ENCODE measurements at regions not wholly inside any gene's neighbourhood (a gene's known extent, or its start where the extent isn't known, plus 50 kb on each side); places are given as distances from the start of the nearest gene placed in this dataset.
"Not testable (repeated sequence)": the region's sequence is repeated elsewhere in the genome, so short reads cannot be mapped to it uniquely, and the experiment has no call there.

- DNase-seq, result no peak
Measured at GRCh38 chrX:114272096-114272686, 311.7 kb upstream of the HTR2C start.

GRCh38 chrX:114270371-114270770 is 313.5 kb upstream of the HTR2C start:
- DNase-seq, result not testable (repeated sequence)

- DNase-seq, result no peak
Measured at GRCh38 chrX:114268643-114269042, 315.2 kb upstream of the HTR2C start.

- DNase-seq, result no peak
Measured at GRCh38 chrX:114267142-114267541, 316.7 kb upstream of the HTR2C start.

GRCh38 chrX:114252186-114252585 is 331.7 kb upstream of the HTR2C start:
- DNase-seq, result no peak

DNA sequence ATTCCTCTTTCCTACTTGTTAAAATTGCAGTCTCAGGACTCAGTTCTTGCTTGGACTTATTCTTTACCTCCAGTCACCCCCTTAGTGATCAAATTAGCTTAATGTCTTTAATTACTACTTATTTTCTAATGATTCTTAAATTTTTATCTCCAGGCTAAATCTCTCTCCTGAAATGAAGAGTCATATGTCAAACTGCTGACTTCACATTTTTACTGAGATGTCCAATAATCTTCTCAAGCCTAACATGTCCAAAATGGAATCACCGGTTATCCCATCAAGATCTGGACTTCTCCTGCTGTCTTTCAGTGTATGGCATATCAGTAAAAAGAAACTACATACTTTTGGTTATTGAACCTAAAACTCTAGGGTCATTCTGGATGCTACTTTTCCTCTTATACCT is 332.3 kb upstream of the HTR2C start:
- DNase-seq, result no peak

DNA sequence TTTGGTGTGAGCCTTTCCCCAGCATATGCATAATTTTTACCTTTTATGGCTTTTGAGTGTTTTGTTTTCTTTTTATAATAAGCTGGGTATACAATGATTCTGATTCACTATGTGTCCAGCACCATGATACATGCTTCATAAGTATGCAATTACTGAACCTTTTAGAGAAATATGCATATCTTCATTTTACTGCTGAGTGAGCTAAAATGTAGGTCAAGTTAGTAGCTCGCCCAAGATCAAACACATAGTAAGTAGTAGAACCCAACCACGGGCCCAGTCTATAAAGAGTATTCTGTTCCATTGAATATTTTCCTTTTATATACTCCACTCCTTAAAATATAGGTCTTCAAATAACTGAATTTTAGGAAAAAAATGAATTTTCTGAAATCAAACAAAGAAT is 362.4 kb upstream of the HTR2C start:
- no peak for DNase-seq

- no peak for DNase-seq
Measured at GRCh38 chrX:114210879-114211278, 373.0 kb upstream of the HTR2C start.

DNA sequence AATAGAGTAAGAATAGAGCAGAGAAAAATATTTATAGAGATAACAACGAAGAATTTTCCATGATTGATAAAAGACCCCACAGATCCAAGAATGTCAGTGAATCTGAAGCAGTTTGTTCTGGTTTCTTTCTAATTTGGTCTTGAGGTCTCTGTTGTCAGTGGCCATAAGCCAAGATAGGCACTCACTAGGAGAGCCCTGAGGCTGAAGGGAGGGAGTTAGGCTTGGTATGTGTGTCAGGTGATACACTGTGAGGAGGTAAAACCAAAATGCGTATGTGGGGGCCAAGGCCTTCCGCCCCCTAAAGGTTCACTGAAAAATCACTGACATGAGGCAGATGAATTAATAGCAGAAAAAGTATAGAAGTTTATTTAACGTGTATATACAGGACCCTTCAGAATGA is 382.3 kb upstream of the HTR2C start:
- no peak for DNase-seq

DNA sequence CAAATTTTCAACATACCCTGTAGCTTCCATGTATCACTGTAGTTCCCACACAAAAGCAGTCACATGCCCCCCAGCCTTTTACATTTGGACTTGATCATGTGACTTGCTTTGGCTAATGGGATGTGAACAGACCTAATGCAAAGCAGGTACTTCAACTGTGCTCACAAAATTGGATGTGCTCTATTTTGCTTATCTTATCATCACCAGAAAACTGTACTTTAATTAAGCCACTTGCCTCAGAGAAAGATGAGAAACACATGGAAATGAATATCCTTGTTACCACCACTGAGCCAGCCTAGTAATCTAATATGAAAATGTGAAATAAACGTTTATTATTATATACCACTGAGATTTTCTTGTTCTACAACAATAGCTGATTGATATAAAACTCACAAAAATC is 402.7 kb upstream of the HTR2C start:
- no peak for DNase-seq

DNA sequence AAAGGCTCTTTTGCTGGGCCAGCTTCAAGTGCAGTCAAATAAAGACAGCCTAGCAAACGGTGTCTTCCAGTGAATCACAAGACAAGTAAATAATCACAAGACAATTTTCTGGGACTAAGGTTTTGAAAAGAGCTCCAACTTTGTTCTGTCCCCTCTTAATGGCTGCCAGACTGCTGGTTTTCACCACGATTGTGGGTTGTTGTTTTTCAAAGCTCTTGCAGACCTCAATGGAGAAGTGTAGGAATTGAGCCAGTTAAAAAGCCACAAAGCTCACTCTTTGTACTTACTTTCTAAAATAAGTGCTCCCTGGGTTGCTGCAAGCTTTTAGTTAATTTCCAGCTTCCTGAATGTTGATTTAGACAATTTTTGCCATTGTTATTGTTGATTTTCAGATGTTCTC is 405.8 kb upstream of the HTR2C start:
- no peak for DNase-seq

DNA sequence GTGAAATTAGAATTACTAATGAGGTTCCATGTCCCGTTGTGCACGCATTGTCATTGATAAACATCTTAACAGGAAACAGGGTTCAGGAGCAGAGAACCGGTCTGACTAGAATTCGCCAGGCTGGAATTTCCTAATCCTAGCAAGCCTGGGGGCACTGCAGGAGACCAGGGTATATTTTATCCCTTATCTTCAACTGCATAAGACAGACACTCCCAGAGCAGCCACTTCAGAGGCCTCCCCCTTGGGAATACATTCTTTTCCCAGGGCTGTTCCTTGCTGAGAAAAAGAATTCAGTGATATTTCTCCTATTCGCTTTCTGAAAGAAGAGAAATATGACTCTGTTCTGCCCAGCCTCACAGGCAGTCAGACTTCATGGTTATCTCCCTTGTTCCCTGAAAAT is 416.6 kb upstream of the HTR2C start:
- not testable (repeated sequence) for DNase-seq

DNA sequence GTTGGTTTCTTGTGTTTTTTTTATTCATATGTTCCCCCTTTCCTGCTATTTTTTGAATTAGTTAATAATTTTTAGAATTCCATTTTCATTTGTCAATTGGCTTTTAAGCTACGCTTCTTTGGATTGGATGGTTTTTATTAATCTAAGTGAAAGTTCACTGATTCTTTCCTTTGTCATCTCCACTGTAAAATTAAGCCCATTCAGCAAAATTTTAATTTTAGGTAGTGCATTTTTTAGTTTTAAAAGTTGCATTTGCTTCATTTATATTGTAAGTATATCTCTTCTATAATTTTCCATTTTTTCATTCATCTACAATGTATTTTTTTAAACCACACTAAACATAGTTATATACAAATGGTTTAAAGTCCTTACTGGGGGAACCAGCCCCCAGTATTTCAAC is 417.3 kb upstream of the HTR2C start:
- no peak for DNase-seq

DNA sequence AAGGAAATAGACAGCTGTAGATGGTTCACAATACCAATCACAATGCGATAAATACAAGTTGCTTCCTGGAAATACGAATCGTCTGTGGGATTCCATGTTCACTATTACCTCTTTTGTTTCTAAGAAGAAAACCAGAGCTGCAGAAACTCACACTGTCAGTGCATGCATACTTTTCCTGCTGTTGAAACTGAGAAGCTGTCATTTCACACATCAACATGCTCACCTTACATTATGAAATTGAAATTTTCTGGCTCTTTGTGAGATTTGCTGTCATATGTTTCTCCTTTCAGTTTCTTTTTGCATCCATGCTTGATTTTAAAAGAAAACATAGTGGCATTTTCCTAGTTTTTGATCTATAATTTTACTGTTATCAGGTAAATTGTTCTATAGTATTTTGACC is 418.3 kb upstream of the HTR2C start:
- no peak for DNase-seq

DNA sequence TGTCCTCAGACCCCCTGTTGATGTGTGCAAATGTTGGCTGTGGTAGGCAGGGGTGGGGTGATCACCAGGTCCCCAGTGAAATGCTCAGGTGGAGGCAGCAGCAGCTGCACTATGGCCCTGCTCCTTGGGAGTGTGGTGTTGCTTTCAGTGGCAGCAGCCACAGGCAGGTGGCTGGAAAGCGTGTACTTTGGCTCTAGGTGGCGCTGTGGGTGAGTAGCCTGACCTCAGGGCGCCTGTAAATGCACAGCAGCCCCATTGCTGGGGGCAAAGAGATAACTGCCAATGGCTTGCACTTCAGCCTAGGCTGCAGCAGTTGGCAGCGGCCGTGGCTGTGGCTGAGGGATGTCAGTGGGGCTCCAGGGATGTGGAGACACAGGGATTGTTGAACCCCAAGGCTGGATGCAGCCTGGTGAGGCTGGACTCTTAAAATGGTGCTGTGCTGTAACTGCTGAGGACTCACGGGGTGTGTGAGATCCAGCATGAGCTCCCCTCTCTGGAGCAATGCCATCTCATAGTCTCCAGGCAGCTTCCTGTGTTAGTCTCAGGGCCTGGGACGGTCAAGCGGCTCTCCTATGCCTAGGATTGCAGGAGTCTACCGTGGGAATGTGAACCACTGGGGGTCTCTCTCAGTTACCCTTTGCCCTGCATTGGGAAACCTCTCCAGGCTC is 421.7 kb upstream of the HTR2C start:
- DNase-seq, result no peak

DNA sequence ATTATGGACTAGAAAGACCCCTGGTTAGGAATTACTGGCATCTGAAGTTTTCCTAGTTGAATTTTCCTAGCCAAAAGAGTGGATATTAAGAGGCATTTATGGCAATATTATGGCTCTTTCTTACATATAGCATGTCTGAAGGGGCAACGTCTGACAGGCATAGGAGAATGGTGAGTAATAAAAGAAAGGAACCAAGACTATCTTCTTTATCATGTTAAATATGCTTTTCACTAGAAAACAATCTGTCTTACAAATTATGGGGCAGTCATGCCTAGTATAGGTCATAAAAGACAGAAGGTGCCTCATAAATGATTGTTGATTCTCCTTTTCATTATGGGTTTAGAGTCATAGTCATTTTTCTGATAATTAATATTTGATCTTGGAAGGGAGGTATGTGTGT is 431.1 kb upstream of the HTR2C start:
- DNase-seq, result no peak

GRCh38 chrX:114152130-114152529 is 431.8 kb upstream of the HTR2C start:
- DNase-seq, result peak; percentile 0

DNA sequence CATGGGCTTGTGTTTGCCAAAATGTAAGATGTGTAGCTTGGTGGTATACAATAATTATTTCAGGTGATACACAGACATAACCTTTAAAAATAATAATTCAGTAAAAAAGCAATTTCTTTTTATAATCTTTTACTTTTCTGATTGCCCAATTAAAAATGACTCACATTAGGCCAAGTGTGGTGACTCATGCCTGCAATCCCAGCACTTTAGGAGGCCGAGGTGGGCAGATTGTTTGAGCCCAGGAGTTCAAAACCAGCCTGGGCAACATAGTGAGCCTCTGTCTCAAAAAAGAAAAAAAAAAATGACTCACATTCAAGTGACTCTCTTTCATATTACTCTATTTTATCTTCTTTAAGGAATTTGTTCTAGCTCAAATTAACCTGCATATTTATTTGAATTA is 449.4 kb upstream of the HTR2C start:
- DNase-seq, result no peak

DNA sequence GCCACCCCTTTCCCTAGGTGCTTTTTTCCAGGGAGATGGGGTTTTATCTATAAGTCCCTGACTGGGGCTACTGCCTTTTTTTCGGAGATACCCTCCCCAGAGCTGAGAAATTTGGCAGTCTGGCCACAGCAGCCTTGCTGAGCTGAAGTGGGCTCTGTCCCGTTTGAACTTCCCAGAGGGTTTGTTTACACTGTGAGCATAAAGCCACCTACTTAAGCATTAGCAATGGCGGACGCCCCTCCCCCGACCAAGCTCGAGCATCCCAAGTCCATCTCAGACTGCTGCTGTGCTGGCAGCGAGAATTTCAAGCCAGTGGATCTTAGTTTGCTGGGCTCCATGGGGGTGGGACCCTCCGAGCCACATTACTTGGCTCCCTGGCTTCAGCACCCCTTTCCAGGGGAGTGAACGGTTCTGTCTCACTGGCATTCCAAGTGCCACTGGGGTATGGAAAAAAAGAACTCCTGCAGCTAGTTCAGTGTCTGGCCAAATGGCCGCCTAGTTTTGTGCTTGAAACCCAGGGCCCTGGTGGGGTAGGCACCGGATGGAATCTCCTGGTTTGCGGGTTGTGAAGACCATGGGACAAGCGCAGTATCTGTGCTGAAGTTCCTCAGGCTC is 456.4 kb upstream of the HTR2C start:
- no peak for DNase-seq

DNA sequence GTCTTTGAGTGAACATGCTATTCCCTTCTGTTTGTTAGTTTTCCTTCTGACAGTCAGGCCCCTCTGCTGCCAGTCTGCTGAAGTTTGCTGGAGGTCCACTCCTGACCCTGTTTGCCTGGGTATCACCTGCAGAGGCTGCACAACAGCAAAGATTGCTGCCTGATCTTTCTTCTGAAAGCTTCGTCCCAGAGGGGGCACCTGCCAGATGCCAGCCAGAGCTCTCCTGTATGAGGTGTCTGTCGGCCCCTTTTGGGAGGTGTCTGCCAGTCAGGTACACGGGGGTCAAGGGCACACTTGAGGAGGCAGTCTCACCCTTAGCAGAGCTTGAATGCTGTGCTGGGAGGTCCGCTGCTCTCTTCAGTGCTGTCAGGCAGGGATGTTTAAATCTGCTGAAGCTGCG is 456.9 kb upstream of the HTR2C start:
- no peak for DNase-seq

GRCh38 chrX:114101081-114101480 is 482.8 kb upstream of the HTR2C start:
- DNase-seq, result no peak

DNA sequence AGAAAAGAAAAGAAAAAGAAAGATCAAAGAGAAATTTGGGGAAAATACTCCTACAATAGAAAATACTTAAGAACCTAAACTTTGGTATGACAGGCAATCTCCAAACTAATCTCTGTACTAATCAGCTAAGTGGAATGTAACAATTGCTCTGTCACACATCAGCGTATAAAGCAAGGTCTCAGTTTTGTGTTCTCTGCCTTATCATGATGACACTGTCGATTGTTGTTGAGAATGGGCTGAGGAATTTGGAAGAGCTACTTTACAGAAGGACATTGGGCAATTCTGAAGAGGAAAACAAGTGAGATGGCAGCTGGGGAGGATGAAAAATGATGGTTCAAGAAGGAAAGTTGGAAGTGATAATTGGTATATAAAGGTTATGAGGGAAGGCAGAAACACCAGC is 486.0 kb upstream of the HTR2C start:
- no peak for DNase-seq

GRCh38 chrX:114097427-114097826 is 486.5 kb upstream of the HTR2C start:
- DNase-seq, result no peak

GRCh38 chrX:114095789-114096188 is 488.1 kb upstream of the HTR2C start:
- DNase-seq, result no peak

DNA sequence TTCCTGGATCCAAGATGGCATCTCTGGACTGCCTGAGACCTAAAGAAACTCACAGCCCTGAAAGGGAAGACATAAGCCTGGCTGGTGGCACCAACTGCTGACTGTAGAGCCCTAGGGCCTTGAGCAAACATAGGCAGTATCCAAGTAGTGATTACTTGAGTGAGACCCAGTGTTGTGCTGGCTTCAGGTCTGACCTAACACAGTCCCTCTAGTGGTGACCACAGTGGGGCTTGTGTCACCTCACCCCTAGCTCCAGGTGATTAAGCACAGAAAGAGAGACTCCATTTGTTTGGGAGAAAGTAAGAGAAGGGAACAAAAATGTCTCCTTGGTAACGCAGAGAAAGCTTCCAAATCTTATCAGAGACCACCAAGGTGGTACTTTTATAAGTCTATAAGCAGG is 496.3 kb upstream of the HTR2C start:
- no peak for DNase-seq

Measured in suppressor macrophage treated with lipopolysaccharide for 4 hours (primary cell).